ENCODE measurements at regions not wholly inside any gene's neighbourhood (a gene's known extent, or its start where the extent isn't known, plus 50 kb on each side); places are given as distances from the start of the nearest gene placed in this dataset.

DNA sequence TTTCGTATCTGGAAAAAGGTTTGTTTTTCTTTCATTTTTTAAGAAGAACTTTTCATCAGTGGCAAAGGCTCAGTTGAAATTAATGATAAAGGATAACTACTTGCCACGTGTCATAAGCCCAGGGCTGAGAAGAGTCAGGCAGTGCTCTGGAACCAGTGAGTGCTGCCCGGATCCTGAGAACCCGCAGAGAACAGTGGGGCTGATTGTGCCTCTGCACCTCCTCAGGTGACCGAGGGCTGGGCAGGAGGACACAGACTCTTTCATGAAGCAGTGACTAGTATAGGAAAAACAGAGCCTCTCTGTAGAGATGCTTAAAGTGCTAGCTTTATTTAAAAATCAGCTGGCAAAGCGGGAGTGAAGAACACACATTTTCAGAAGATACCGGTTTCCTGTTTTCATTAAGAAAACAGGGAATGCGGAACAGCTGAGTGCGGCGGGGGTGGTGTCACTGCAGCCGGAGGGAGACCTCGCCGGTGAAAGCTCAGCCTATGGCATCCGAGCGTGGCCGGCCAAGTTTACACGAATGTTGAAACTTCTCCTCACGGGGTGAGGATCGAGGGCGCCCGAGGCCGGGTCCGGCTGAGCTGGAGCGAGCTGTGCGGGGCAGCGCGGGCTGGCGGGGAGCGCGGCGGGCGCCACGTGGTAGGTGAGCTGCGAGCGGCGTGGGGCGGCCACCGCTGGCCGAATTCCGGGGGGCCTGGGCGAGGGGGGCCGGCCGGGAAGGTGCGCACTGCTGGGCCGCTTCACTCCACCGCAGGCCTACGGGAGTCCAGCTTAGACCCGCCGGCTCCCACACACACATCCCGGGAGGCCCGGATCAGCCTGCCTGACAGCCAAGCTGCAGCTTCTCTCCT lies 134.7 kb upstream of the DMRT1 start (continued):
- TF ChIP-seq, protein P1, sequence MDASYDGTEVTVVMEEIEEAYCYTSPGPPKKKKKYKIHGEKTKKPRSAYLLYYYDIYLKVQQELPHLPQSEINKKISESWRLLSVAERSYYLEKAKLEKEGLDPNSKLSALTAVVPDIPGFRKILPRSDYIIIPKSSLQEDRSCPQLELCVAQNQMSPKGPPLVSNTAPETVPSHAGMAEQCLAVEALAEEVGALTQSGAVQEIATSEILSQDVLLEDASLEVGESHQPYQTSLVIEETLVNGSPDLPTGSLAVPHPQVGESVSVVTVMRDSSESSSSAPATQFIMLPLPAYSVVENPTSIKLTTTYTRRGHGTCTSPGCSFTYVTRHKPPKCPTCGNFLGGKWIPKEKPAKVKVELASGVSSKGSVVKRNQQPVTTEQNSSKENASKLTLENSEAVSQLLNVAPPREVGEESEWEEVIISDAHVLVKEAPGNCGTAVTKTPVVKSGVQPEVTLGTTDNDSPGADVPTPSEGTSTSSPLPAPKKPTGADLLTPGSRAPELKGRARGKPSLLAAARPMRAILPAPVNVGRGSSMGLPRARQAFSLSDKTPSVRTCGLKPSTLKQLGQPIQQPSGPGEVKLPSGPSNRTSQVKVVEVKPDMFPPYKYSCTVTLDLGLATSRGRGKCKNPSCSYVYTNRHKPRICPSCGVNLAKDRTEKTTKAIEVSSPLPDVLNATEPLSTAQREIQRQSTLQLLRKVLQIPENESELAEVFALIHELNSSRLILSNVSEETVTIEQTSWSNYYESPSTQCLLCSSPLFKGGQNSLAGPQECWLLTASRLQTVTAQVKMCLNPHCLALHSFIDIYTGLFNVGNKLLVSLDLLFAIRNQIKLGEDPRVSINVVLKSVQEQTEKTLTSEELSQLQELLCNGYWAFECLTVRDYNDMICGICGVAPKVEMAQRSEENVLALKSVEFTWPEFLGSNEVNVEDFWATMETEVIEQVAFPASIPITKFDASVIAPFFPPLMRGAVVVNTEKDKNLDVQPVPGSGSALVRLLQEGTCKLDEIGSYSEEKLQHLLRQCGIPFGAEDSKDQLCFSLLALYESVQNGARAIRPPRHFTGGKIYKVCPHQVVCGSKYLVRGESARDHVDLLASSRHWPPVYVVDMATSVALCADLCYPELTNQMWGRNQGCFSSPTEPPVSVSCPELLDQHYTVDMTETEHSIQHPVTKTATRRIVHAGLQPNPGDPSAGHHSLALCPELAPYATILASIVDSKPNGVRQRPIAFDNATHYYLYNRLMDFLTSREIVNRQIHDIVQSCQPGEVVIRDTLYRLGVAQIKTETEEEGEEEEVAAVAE (CRISPR knock-in tag; IDR thresholded peaks at IDR 0.05; ENCODE audit: borderline replicate concordance), result no peak
- no peak for TF ChIP-seq ZNF841 (CRISPR knock-in tag; IDR thresholded peaks at IDR 0.05; ENCODE audit: borderline replicate concordance)
- TF ChIP-seq SMAD3 (CRISPR knock-in tag; IDR thresholded peaks at IDR 0.05), result 0 out of 2 replicates have a peak, but pooled peaks have one; percentile 28
- TF ChIP-seq REXO4 (CRISPR knock-in tag; IDR thresholded peaks at IDR 0.05; ENCODE audit: borderline replicate concordance), result no peak
- TF ChIP-seq SNAI1 (CRISPR knock-in tag; IDR thresholded peaks at IDR 0.05; ENCODE audit: borderline replicate concordance), result no peak
- 0 out of 2 replicates have a peak, but pooled peaks have one; percentile 6 for TF ChIP-seq TCF7 (IDR thresholded peaks at IDR 0.05; ENCODE audit: low read depth)
- no peak for TF ChIP-seq MTA3 (CRISPR knock-in tag; IDR thresholded peaks at IDR 0.05)
- TF ChIP-seq, protein P2, sequence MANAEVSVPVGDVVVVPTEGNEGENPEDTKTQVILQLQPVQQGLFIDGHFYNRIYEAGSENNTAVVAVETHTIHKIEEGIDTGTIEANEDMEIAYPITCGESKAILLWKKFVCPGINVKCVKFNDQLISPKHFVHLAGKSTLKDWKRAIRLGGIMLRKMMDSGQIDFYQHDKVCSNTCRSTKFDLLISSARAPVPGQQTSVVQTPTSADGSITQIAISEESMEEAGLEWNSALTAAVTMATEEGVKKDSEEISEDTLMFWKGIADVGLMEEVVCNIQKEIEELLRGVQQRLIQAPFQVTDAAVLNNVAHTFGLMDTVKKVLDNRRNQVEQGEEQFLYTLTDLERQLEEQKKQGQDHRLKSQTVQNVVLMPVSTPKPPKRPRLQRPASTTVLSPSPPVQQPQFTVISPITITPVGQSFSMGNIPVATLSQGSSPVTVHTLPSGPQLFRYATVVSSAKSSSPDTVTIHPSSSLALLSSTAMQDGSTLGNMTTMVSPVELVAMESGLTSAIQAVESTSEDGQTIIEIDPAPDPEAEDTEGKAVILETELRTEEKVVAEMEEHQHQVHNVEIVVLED (CRISPR knock-in tag; IDR thresholded peaks at IDR 0.05; ENCODE audit: borderline replicate concordance), result no peak; the same call in 1 of the 2 replicates
- TF ChIP-seq POLR2AphosphoS2 (IDR thresholded peaks at IDR 0.05; ENCODE audit: low read depth, low read length), result no peak
- no peak for TF ChIP-seq XRCC5 (optimal IDR thresholded peaks at IDR 0.05; ENCODE audit: low read length)
- TF ChIP-seq RFXAP (CRISPR knock-in tag; IDR thresholded peaks at IDR 0.05; ENCODE audit: borderline replicate concordance), result no peak
- TF ChIP-seq ZNF547 (CRISPR knock-in tag; IDR thresholded peaks at IDR 0.05), result peak; percentile 53; the same call in 1 of the 2 replicates
- TF ChIP-seq HOXA7 (CRISPR knock-in tag; IDR thresholded peaks at IDR 0.05), result no peak
- peak; percentile 31; the same call in 1 of the 2 replicates for TF ChIP-seq ZMYM4 (CRISPR knock-in tag; IDR thresholded peaks at IDR 0.05)
- TF ChIP-seq ZNF563 (CRISPR knock-in tag; IDR thresholded peaks at IDR 0.05), result peak; percentile 29; the same call in 1 of the 2 replicates
- TF ChIP-seq ZNF83 (CRISPR knock-in tag; IDR thresholded peaks at IDR 0.05; ENCODE audit: borderline replicate concordance), result no peak
- no peak for TF ChIP-seq PLRG1 (conservative IDR thresholded peaks at IDR 0.05)
- TF ChIP-seq, protein P3, sequence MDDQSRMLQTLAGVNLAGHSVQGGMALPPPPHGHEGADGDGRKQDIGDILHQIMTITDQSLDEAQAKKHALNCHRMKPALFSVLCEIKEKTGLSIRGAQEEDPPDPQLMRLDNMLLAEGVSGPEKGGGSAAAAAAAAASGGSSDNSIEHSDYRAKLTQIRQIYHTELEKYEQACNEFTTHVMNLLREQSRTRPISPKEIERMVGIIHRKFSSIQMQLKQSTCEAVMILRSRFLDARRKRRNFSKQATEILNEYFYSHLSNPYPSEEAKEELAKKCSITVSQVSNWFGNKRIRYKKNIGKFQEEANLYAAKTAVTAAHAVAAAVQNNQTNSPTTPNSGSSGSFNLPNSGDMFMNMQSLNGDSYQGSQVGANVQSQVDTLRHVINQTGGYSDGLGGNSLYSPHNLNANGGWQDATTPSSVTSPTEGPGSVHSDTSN (CRISPR knock-in tag; IDR thresholded peaks at IDR 0.05; ENCODE audit: borderline replicate concordance), result no peak
- TF ChIP-seq, protein P4, sequence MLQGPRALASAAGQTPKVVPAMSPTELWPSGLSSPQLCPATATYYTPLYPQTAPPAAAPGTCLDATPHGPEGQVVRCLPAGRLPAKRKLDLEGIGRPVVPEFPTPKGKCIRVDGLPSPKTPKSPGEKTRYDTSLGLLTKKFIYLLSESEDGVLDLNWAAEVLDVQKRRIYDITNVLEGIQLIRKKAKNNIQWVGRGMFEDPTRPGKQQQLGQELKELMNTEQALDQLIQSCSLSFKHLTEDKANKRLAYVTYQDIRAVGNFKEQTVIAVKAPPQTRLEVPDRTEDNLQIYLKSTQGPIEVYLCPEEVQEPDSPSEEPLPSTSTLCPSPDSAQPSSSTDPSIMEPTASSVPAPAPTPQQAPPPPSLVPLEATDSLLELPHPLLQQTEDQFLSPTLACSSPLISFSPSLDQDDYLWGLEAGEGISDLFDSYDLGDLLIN (CRISPR knock-in tag; IDR thresholded peaks at IDR 0.05; ENCODE audit: borderline replicate concordance), result no peak
- TF ChIP-seq, protein P5, sequence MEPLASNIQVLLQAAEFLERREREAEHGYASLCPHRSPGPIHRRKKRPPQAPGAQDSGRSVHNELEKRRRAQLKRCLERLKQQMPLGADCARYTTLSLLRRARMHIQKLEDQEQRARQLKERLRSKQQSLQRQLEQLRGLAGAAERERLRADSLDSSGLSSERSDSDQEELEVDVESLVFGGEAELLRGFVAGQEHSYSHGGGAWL (CRISPR knock-in tag; IDR thresholded peaks at IDR 0.05), result no peak

Measured in HepG2 (cell line).